Muscle layer of colon (tissue), 2 donors: ENCODE measurements at regions not wholly inside any gene's neighbourhood (a gene's known extent, or its start where the extent isn't known, plus 50 kb on each side); places are given as distances from the start of the nearest gene placed in this dataset.

ENCODE experiments used
- H3K27ac ChIP-seq: one replicate; pipeline ENCODE4 v1.7.0; 2013; ENCODE audit warnings: low read depth, mild to moderate bottlenecking, low read length, moderate library complexity
- H3K27me3 ChIP-seq, 2 donors: one replicate each; pipeline ENCODE4 v1.7.0; 2013; ENCODE audit warnings: low read length in 2 of 2, mild to moderate bottlenecking in 2 of 2; ENCODE audit not compliant: insufficient read depth in 2 of 2, control insufficient read depth in 1 of 2
- H3K36me3 ChIP-seq: one replicate; pipeline ENCODE4 v1.7.0; 2013; ENCODE audit warnings: mild to moderate bottlenecking, low read length; ENCODE audit not compliant: insufficient read depth
- H3K4me1 ChIP-seq: one replicate; pipeline ENCODE4 v1.7.0; 2013; ENCODE audit warnings: mild to moderate bottlenecking, low read length; ENCODE audit not compliant: insufficient read depth
- H3K4me3 ChIP-seq, 2 donors: one replicate each; pipeline ENCODE4 v1.7.0; 2013; ENCODE audit warnings: low read length in 2 of 2, low read depth in 1 of 2, mild to moderate bottlenecking in 1 of 2, moderate library complexity in 1 of 2
- H3K9ac ChIP-seq: one replicate; pipeline ENCODE4 v1.7.0; 2013; ENCODE audit warnings: low read length
- H3K9me3 ChIP-seq: one replicate; pipeline ENCODE4 v1.7.0; 2013; ENCODE audit warnings: mild to moderate bottlenecking, low read length
- donor health status: abdominal sarcoma.
- donor health status: Adenocarcinoma of cecum.

DNA sequence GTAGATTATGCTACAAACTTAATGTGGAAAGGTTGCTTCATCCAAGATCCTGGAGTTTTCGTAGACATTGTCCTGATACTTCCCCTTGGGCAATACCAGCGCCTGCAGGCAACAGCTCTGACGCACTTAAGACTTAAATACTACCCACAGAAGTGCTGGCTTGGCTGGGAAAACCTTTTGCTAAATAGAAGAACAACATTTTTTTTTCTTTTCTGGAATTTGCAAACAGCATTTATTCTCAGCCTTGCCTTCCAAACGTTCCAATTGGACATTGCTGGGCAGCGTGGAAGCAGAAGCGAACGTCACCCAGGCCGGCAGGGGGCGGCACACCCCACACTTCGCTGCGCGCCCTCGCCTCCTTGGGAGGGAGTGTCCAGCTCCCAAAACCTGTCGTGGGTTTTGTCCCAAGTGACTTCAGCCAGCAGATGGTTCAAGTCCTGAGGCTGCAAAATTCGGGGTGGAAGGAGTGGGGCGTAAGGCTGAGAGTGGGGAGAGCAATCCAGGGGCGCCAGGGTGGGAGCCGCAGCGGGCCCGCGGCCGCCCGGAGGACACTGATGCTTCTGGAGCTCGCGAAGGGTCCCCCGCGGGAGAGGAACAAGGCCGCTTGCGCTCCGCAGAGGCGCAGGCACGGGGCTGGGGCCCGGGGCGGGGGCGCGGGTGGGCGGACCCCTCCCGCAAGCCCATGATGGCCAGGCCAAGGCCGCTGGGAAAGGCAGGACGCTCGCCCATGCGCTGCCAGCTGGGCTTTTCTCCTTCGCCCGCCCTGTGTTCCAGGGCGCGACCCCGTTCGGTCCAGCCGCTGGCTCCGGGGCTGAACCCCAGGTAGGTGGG is 60.8 kb upstream of the MAP3K4 start:
- Histone ChIP-seq H3K36me3 (no peaks in the 10 kb centered on the region), H3K4me1 (peaks cover 6% of the 10 kb centered on the region), H3K4me3 (peak overlapping the region; percentile 49 to 78), H3K27me3 (peaks cover 0 to 6% of the 10 kb centered on the region in 2 donors), H3K9me3 (peaks cover 4% of the 10 kb centered on the region), H3K27ac (no peak overlapping the region), H3K9ac (no peak overlapping the region)

DNA sequence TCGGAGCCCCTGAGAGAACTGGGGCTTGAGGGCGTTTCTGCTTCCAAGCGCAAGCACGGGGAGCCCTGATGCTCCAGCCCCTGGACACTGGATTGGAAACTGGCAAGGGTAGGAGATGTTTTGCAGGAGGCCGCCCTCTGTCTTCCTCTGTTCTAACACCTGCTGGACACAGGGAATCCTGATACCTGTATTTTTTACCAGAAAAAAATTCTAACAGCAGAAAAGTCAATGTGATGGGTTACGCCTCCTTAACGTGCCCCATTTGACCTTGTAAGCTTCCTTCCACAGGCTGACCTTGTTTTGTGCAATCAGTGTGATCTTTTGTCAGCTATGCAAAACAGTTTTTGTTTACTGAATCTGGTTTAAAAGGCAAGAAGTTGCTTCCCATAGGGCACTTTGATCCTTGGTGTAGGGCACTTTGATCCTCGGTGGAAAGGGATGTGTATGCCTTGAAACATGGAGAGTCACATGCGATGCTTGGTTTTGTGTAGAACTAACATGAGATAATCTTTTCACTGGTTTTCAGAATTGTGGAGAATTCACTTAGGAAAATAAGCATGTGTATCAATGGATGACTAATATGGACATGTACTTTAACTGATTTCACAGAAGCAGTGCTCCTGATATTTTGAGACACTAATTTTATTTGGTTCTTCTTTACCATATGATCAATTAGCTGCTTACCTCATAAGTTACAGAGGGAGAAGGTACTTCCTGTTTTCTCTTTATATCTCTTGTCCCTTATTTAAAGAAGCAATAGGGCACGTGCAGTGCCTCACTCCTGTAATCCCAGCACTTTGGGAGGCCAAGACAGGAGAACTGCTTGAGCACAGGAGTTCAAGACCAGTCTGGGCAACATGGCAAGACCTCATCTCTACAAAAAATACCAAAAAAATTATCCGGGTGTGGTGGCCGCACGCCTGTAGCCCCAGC is 59.9 kb upstream of the MAP3K4 start:
- Histone ChIP-seq H3K27ac (no peak overlapping the region), H3K4me3 (peak overlapping the region; percentile 49 to 78), H3K9ac (no peak overlapping the region), H3K27me3 (peaks cover 0 to 6% of the 10 kb centered on the region in 2 donors), H3K9me3 (peaks cover 5% of the 10 kb centered on the region), H3K4me1 (peaks cover 6% of the 10 kb centered on the region), H3K36me3 (no peaks in the 10 kb centered on the region)

DNA sequence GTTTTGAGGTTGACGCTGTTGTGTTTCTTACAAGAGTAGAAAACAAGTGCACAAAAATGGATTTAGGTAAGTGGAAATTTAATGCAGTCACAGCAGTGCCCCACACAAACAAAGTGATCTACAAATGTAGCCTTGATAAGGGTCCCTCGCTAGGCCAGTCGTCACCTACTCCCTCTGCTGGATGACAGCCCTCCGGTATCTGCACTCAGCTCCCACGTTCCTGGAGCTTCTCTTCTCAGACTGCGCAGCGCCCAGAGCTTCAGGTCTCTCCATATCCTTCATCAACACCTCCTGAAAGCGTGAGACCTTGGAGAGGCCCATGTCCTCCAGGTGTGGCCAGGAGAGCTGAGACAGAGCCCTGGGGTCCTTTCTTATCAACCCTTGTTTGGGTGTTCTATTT is 58.3 kb upstream of the MAP3K4 start:
- peaks cover 0 to 6% of the 10 kb centered on the region in 2 donors for H3K27me3 ChIP-seq
- peaks cover 6% of the 10 kb centered on the region for H3K4me1 ChIP-seq
- H3K9ac ChIP-seq: no peak overlapping the region
- no peak overlapping the region for H3K27ac ChIP-seq
- no peaks in the 10 kb centered on the region for H3K36me3 ChIP-seq
- peaks cover 5% of the 10 kb centered on the region for H3K9me3 ChIP-seq
- H3K4me3 ChIP-seq: no peak overlapping the region

DNA sequence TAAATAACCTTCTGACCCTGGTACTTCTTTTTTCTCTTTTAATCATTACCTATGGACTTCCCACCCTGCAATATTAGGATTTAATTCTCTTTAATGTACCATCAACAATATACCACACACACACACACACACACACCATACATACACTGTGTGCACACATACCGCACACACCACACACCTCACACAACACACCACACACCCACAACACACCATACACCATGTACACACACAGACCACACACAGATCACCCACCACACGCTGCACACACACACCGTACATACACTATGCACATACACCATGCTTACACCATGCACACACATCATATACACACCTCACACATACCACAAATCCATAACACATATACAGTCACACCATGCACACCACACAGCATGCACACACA is 57.4 kb upstream of the MAP3K4 start:
- H3K27ac ChIP-seq: no peak overlapping the region
- peaks cover 6% of the 10 kb centered on the region for H3K4me1 ChIP-seq
- peaks cover 5% of the 10 kb centered on the region for H3K9me3 ChIP-seq
- H3K9ac ChIP-seq: no peak overlapping the region
- H3K36me3 ChIP-seq: no peaks in the 10 kb centered on the region
- H3K27me3 ChIP-seq: peaks cover 0 to 6% of the 10 kb centered on the region in 2 donors
- no peak overlapping the region for H3K4me3 ChIP-seq

DNA sequence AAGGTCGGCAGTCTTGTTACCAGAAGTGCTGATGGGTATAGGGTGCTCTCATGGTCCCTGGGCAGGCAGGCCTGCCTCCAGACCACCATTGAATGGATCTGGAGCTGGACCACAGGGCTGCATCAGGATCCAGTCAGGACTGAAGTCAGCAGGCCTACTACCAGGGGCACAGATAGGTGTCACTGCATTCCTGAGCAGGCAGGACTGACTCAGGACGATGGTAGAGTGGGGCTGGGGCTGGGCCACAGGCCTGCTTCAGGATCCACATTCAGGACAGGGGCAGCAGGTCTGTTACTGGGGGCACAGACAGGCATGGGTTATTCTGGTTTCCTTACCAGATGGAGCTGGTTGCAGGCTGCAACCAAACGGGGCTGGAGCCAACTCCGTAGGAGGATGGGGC is 51.4 kb upstream of the MAP3K4 start:
- H3K36me3 ChIP-seq: no peaks in the 10 kb centered on the region
- no peak overlapping the region for H3K27ac ChIP-seq
- H3K4me1 ChIP-seq: no peaks in the 10 kb centered on the region
- H3K9ac ChIP-seq: no peak overlapping the region
- peaks cover 5% of the 10 kb centered on the region for H3K9me3 ChIP-seq
- no peak overlapping the region for H3K4me3 ChIP-seq
- no peaks in the 10 kb centered on the region for H3K27me3 ChIP-seq
